Osteoblast (primary cell): ENCODE measurements at regions not wholly inside any gene's neighbourhood (a gene's known extent, or its start where the extent isn't known, plus 50 kb on each side); places are given as distances from the start of the nearest gene placed in this dataset.

Source experiments
- DNase-seq: peaks from one replicate; pipeline ENCODE4 v3.0.0; 2011; ENCODE audit warnings: low spot score, mixed read lengths; ENCODE audit not compliant: insufficient read length; ENCODE audit errors: missing footprints
- H2AFZ ChIP-seq: 2 replicates; pipeline ENCODE4 v1.6.0; 2011; ENCODE audit warnings: mild to moderate bottlenecking, low read length
- H3K27ac ChIP-seq: 2 replicates; pipeline ENCODE4 v1.5.1; 2011; ENCODE audit warnings: mild to moderate bottlenecking, low read depth, low read length, moderate library complexity
- H3K27me3 ChIP-seq: 2 replicates; pipeline ENCODE4 v1.6.0; 2012; ENCODE audit warnings: mild to moderate bottlenecking, control low read depth, inconsistent platforms, low read length, moderate library complexity; ENCODE audit not compliant: insufficient read depth
- H3K36me3 ChIP-seq: 2 replicates; pipeline ENCODE4 v1.5.1; 2011; ENCODE audit warnings: mild to moderate bottlenecking, low read length, control low read depth, moderate library complexity; ENCODE audit not compliant: insufficient read depth
- H3K4me1 ChIP-seq: 2 replicates; pipeline ENCODE4 v1.5.1; 2011; ENCODE audit warnings: mild to moderate bottlenecking, low read length, control low read depth, moderate library complexity; ENCODE audit not compliant: insufficient read depth
- H3K4me2 ChIP-seq: 2 replicates; pipeline ENCODE4 v1.6.0; 2011; ENCODE audit warnings: mild to moderate bottlenecking, low read length; ENCODE audit not compliant: insufficient read depth
- H3K4me3 ChIP-seq: fragments of 200-600 bp; sonication (generic); 3 replicates; pipeline ENCODE4 v1.5.1; 2012; ENCODE audit warnings: mild to moderate bottlenecking, low read length, inconsistent platforms; ENCODE audit not compliant: insufficient read depth
- H3K79me2 ChIP-seq: 2 replicates; pipeline ENCODE4 v1.6.0; 2012; ENCODE audit warnings: mild to moderate bottlenecking, low read length, control low read depth, inconsistent platforms; ENCODE audit not compliant: insufficient read depth
- H3K9me3 ChIP-seq: 2 replicates; pipeline ENCODE4 v1.5.1; 2011; ENCODE audit warnings: low read depth, low read length, control low read depth
- H4K20me1 ChIP-seq: 2 replicates; pipeline ENCODE4 v1.6.0; 2012; ENCODE audit warnings: mild to moderate bottlenecking, low read length, control low read depth; ENCODE audit not compliant: insufficient read depth
- CTCF ChIP-seq: IDR thresholded peaks from 2 replicates; pipeline ENCODE4 v1.5.1; 2011; ENCODE audit warnings: mild to moderate bottlenecking, low read depth, low read length, moderate library complexity; ENCODE audit errors: extremely low read depth

- Histone ChIP-seq H3K27ac (no peak overlapping the region), H3K4me2 (no peak overlapping the region), H2AFZ (no peak overlapping the region), H3K4me1 (no peaks in the 10 kb centered on the region), H4K20me1 (no peaks in the 10 kb centered on the region), H3K36me3 (no peaks in the 10 kb centered on the region), H3K9me3 (no peaks in the 10 kb centered on the region), H3K79me2 (no peaks in the 10 kb centered on the region), H3K27me3 (no peaks in the 10 kb centered on the region), H3K4me3 (no peak overlapping the region)
- no peak for DNase-seq
- no peak for TF ChIP-seq CTCF
These were observed 572.8 kb upstream of the USP15 start for GRCh38 chr12:61687407-61687806.

GRCh38 chr12:61694214-61694613, 566.0 kb upstream of the USP15 start:
- Histone ChIP-seq H3K27me3 (no peaks in the 10 kb centered on the region), H4K20me1 (no peaks in the 10 kb centered on the region), H3K27ac (no peak overlapping the region), H3K9me3 (no peaks in the 10 kb centered on the region), H3K36me3 (no peaks in the 10 kb centered on the region), H3K79me2 (no peaks in the 10 kb centered on the region), H3K4me3 (no peak overlapping the region), H2AFZ (no peak overlapping the region), H3K4me1 (no peaks in the 10 kb centered on the region), H3K4me2 (no peak overlapping the region)
- DNase-seq = no peak
- no peak for TF ChIP-seq CTCF

DNA sequence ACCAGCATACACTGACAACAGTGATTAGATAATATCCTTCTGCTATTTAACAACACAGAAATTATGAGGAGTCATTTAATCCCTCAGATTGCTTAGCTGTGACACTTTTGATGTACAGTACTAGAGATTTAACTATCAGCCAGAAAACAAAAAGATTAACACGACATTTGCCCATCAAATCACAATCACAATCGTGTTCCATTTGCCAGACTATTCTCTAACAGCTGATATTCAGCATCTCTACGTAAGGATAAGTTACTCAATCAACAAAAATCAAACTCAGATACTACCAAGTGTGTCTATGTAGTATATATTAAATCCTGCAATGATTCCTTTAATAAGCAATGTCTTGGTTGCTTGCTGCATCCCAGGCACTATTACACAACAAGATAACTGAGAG, 558.7 kb upstream of the USP15 start:
- Histone ChIP-seq H3K4me3 (no peak overlapping the region), H3K79me2 (no peaks in the 10 kb centered on the region), H3K27ac (no peak overlapping the region), H2AFZ (no peak overlapping the region), H3K27me3 (no peaks in the 10 kb centered on the region), H3K4me1 (no peaks in the 10 kb centered on the region), H4K20me1 (no peaks in the 10 kb centered on the region), H3K4me2 (no peak overlapping the region), H3K36me3 (no peaks in the 10 kb centered on the region), H3K9me3 (no peaks in the 10 kb centered on the region)
- no peak for DNase-seq
- TF ChIP-seq CTCF = no peak

DNA sequence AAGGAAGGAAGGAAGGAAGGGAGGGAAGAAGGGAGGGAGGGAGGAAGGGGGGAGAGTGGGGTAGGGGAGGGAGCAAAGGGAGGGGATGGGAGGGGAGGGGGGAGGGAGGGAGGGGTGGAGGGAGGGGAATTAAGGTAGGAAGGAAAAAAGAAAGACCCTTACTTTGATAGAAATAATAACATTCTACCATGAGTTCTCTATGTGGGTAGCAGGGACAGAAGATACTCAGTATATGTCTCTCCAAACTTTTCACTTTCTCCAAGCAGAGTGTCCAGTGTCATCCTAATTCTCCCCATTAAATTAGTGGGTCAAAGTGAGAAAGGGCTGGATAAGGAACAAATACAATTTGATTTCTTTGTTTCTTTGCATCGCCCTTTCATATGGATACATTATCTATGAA, 553.4 kb upstream of the USP15 start:
- Histone ChIP-seq H3K36me3 (no peaks in the 10 kb centered on the region), H3K4me1 (no peaks in the 10 kb centered on the region), H2AFZ (no peak overlapping the region), H3K27me3 (no peaks in the 10 kb centered on the region), H3K27ac (no peak overlapping the region), H3K4me2 (no peak overlapping the region), H3K4me3 (no peak overlapping the region), H3K9me3 (peaks cover 2% of the 10 kb centered on the region), H4K20me1 (no peaks in the 10 kb centered on the region), H3K79me2 (no peaks in the 10 kb centered on the region)
- DNase-seq = no peak
- no peak for TF ChIP-seq CTCF
